CD1c-positive myeloid dendritic cell (primary cell): ENCODE measurements at regions not wholly inside any gene's neighbourhood (a gene's known extent, or its start where the extent isn't known, plus 50 kb on each side); places are given as distances from the start of the nearest gene placed in this dataset.

ENCODE experiments used
- DNase-seq: peaks from one replicate; pipeline ENCODE4 v3.0.0-alpha.2; 2016; ENCODE audit errors: extremely low spot score

DNA sequence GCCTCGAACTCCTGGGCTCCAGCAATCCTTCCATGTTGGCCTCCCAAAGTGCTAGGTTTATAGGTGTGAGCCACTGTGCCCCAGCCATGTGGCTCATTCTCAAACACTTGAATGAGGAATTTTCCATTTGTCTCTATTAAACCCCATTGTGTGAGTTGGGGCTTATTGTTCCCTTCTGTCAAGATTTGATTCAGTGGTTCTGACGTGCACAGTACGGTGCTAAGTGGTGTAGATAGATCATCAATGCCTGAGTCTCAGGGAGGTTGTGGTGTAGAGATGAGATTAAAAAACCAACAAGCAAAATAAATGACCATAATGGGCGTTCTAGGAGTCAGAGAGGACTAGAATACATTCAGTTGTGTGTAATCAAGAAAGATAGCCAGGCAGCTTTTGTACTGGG is 335.6 kb downstream of the PRL start:
- DNase-seq = no peak

DNA sequence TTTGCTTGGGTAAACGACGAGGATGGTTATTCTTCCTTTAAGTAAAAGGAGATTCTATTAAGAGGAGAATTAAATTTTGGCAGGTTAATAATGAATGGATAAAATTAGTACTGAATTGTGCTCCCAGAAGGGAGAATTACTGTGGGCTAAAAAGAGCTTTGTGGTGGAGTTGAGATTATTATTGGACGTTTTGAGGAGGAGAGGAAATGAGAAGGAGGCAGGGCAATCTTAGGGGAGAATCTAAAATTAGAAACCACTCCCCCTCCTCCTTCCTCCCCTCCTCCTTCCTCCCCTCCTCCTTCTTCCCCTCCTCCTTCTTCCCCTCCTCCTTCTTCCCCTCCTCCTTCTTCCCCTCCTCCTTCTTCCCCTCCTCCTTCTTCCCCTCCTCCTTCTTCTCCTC is 331.8 kb downstream of the PRL start:
- DNase-seq = no peak

DNA sequence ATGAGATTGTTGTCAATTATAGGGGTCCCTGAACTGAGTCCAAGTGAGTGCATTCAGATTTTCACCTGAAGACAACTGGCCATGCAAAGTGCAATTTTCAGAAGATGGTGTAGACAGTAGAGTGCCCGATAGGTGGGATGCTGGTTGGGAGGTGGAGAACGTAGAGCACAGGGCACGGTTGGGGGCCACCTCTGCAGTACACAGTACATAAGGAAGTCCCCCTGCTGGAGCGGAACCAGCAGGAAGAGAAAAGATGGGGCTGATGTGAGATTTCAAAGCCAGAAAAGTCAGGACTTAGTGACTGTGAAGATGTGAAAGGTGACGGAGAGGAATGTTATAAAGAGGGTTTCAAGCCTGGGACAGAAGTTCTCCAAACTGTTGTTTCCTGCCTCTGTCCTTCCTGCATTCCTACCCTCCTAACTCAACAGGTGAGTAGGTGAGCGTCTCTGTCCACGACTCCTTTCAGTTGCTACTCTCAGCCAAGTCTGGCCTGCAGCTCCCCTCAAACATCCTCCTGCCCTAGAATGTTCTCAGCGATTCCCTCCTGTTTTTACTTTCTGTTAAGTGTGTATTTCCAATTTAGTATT is 330.8 kb downstream of the PRL start:
- DNase-seq = no peak

DNA sequence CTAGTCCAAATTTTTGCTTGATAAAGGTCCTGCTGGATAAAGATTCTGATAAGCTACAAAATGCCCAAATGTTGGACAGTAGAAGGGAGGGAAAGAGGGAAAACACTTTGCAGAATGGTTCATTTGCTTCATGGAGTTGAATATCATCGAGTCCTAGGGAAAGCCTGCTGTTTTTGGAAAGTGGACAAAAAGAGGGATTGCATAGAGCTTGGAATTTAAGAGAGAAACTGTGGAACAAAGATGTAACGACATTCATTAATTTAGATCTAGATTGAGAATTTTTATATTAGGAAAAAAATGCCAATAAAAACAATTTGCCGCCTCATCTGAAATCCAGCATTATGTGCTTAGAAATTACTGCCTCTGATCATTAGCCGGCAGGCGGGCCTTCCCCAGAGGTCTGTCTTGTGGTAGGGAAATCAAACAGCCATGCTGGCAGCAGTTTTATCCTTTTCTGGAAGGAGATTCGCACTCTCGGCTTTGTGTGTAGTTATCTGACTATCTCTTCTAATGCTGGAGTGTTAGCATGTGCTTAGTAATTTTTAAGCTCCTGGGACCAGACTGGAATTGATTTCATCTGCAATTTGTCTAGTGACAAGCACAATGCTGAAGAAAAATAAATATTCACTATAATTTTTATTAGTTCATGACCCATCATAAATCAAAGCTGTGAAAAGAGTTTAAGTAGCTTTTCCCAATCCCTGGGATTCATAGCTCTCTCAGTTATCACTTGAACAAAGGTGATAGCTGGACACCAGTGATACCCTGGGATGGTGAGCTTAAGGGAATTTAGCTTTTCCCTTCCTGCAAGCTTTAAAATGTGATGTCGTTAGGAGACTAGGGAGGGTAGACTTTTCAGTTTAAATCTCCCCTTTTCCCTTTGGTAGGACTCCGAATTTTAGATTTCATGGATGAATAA is 329.5 kb downstream of the PRL start:
- no peak for DNase-seq

DNA sequence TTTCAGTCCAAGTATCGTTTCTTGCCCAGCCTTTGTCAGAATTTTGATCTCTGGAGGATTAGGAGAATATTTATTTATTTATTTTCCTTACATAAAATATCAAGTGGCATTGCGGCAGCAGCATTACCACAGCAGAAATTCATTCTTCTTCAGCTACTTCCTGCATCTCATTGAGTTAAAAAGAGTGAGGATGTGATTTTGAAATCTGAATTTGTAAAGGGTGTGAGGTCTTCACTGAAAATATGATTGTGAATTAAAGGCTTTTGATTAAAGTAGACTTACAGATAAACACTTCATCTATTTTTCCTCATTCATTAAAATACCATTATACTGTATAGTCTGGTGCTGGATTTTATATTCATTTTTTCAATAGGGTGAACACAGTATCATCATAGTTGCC is 328.4 kb downstream of the PRL start:
- DNase-seq = no peak

DNA sequence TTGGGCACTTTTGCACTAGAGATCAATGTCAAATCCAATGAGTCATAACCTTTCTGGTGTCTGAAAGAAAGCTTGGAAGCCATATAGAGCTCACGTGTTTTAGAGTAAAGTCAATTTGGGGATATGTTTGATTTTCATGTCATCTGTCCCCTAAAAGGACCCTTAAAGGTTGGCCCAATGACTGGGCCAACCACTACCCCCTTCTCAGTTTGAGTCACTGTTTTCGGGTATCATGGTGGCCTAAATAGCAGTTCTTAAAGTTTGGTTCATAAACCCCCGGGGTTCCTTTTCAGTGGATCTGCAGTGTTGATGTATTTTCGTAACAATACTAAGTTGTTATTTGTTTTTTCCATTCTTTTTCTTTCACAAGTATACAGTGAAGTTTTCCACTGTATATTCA is 327.6 kb downstream of the PRL start:
- DNase-seq = no peak

DNA sequence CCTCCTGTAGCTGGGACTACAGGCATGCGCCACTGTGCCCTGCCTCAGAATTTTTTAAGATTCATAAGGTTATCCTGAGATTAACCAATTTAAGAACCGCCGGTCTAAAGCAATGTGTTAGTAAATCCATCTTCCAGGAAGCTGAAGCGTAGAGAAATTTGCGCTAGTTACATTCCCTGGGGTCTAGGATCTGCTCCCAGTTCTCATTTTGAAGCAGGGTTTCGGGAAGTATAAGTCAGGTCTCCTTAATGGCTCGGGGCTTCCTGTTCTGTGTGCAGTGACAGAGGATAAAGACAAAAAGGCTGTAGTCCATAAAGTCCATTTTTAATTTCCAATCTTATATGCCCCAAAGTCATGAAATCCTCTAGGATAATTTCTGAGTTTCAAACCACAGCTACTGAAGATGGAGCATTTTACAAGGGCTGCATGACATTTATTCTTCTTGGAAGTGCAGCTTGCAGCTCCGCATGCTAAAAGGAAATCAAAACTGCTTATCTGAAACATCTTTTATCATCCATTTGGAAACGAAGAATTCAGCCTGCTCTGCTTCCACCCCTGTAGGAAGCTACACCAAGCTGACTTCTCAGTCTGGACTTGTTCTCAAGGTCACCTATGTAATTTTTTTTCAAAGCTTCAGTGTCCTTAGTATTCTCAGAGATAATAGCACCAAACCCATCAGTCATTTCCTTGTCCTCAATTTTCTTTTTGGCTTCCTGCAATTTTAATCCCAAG is 326.1 kb downstream of the PRL start:
- DNase-seq = peak; percentile 31

DNA sequence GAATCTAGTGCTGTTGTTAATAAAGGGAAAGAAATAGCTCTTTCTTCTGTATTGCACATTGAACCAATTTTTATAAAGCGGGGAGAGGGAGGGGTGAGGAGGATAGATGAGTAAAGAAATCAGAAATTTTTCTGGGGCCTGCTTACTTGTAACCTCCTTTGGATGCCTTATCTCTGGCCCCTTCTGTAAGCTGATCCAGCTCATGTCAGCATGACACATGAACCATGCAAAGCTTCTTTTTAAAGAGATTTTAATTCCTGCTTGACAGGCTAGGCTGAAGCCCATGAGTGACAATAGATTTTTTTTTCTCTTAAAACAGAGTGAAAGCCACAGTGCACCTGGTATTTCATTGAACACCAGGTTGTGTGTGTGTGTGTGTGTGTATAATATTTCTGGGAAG is 325.3 kb downstream of the PRL start:
- DNase-seq = no peak

DNA sequence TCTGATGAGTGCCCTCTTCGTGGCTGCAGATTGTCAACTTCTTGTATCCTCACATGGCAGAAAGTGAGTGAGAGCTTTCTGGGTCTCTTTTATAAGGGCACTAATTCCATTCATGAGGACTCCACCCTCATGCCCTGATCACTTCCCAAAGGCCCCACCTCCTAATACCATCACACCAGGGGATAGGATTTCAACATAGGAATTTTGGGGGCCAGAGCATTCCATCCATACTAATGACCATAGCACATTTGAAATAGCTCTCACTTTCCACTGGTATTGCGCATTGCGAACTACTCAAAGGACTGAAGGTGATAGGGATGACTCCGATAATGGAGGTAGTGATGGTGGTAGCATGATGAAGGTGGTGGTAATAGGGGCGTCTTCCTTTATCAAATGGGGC is 324.3 kb downstream of the PRL start:
- no peak for DNase-seq

DNA sequence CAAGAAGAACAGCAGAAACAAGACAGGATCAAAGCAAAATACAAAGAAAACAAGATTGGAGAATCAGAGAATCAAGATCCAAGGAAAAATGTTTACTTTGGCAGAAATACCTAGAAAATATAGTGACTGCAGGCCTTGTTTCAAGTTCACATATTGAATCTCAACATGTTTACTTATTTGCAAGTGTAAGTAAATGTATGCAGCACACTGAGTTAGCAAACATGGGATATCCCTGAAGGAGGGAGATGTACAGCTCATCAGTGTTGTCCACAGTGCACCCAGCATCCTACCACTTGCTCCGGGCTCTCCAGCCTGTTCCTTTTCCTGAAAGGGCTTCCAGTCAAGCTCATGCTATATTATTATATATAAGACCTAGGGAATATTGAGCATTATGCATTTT is 319.5 kb downstream of the PRL start:
- DNase-seq = no peak

DNA sequence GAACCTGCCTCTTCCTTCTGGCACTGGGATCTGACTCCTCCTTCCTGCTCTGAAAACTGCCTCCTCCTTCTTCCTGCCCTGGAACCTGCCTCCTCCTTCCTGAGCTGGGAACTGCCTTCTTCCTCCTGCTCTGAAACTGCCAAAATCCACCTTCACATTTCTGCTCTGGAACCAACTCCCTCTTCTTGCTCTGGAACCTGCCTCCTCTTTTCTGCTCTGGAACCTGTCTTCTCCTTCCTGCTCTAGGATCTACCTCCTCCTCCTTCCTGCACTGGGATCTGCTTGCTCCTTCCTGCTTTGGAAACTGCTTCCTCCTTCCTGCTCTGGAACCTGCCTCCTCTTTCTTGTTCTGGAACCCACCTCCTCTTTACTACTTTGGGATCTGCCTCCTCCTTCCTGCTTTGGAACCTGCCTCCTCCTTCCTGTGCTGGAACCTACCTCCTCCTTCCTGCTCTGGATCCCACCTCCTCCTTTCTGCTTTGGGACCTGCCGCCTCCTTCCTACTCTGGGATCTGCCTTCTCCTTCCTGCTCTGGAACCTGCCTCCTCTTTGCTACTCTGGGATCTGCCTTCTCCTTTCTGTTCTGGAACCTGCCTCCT is 315.5 kb downstream of the PRL start:
- DNase-seq = no peak

DNA sequence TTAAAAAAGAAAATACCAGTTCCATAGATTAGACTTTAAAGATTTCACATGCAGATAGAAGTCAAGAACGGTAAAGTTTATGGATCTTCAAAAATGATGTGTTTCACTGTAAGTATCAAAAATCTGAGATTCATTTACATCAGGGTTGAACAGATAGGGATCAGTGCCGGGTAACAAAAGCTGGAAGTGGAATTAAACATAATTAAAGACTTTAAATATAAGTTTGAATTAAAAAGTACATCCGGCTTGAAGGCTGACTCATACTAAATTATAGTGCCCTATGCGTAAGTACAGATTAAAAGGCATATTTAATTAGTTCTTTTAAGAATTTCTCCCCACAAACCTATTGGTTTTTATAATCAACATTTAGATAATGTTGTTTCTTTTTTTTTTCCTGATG is 312.7 kb downstream of the PRL start:
- no peak for DNase-seq

DNA sequence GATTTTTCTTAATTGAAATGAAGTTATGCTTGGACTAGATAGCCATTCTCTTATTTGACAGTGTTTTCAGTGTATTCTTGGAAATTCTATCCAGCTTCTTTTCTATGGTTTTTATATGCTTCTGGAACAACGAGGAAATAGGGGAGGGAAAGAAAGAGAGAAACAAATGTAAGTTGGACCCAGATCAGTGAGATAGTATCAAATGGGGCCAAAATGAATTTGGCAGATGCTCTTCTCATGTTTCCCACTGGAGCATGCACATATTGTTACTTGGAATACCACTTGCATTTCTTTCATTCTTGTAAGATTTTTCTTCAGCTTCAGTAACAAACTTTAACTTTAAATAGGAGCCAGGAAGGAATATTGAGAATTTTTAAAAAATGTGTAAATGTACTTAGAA is 312.3 kb downstream of the PRL start:
- DNase-seq = no peak

DNA sequence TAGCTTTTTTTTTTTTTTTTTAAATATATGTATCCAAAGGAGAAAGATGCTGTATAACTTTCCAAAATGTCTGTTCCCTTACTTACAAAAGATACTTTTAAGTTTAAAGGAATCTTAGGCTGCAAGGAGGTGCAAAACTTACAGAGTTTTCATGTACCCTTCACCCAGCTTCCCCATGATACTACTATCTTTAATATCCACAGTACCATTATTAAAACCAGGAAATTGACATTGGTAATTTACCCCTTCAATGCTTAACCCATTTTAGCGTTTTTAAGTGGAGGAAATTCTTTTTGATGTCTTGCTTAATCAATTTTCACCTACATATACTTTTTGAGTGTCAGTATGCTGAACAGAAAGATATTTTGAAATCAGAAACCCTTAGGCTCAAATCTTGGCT is 310.9 kb downstream of the PRL start:
- no peak for DNase-seq

DNA sequence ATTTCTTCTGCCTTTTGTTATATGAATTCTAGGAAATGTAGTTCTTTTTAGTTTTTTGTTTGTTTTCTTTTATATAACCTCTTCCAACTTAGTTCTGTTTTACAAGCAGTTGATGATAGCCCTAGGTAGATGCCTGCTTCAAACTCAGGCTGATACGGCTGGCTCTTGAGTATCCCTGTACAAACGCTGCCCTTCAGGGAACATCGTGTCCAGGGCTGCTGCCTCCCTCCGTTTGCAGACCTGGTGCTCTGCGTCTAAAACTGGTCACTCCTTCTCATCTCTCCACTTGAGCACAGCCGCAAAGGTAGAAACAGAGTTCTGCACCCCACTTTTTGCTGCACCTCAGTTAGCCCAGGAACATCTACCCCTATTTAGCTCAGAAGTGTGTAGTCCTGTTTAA is 310.1 kb downstream of the PRL start:
- DNase-seq = no peak

DNA sequence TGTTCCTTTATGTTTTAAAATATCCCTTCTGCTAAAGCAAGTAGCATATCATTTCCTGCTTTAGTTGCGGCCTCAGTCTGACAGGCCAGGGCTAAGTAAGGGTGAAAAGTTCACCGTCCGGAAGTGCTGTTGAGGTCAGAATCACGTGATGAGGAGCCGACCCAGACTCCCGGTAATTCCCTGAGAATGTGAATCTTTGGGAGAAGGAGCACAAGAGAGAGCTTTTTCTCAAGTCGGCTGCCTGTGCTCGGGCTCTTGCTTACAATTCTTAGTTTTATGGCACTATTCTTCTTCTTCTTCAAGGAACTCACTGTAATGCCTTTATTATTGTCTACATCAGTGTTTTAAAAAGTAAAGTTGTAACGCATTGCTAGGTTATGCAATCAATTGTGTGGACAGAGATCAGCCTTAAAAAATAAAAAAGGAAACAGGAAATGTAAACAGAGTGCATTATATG is 309.3 kb downstream of the PRL start:
- peak; percentile 54 for DNase-seq

DNA sequence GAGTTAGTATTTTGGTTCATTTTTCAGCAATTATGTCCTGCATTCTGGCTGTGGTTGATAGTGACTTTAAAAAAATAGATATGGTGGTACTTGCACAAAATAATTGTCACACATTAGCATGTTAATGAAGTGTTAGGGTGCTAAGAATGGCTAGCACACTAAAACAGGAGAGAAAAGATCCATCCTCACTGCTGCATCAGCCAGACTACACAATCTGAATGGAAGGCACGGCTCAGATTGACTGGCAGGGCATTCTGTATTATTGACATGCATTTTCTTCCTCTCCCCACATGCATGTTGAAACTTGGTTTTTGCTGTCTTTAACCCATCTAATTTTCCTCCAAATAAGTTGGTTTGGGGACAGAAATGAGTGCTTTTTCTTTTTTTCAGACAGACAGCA is 306.3 kb downstream of the PRL start:
- DNase-seq = no peak

DNA sequence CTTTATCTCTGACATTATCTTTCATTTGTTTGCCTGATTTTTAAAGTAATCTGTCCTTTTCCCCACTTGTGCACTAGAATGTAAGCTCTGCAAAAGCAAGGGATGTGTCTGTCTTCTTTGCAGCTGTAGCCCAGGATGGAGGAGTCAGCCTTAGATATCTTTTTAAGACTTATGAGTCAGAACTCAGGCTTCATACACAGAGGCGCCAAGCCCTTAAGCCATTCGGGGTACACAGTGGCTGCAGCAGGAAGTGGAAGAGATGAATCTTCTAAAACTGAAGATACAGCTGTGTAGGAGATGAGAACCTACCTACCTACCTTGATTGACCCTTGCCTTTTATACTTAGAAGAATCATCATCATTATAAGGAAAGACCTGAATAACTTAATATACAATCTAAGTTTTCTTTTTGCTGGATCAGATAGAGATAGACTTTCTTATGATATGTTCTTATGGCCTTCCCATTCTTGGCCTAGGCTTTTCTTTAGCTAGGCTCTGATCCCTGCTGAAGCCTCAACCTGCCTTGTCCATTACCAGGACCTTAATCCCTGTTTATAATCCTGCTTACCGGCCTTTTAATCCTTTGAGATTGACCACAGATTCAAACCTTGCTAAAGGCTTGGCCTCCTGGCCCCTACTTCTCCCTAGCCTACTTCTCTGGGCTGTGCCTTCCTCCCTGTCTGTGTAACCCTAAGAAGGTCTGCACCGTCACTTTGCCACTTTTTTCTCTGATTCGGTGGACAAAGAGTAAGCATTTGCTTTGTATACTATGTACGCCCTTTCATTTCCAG is 304.5 kb downstream of the PRL start:
- DNase-seq = no peak

DNA sequence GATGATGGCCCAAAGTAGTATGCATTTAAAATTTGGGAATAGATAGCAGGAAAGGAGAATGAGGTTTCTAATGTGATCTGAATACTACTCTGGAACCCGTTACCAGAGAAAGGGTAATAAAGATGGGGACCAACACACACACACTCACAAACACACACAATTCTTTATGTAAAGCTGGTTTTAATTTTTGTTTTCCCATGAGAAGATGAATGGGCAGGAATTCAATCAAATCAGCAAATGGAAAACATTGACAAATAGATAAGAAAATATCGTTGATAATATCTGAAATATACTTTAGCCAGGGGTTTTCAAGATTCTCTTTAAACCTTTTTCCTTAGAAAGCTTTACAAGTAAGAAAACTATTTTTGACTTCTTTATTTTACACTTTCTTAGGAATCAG is 303.0 kb downstream of the PRL start:
- DNase-seq = no peak

DNA sequence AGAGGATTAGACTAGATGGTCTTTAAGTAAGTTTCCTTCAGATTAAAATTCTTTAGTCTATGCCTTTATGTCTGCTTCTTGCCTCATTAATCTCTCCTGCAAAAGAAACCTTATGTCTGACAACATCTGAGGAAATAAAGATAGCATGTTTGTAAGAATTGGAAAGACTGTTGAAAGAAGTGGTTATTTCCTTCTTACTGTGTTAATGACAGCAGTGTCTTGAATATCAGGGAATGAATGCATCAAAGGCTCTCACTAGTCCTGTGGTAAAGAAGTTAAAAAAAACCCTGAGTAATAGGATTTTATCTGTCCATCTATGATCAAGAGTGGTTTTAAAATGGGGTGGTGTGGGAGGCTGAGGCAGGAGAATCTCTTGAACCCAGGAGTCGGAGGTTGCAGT is 302.0 kb downstream of the PRL start:
- DNase-seq = no peak

DNA sequence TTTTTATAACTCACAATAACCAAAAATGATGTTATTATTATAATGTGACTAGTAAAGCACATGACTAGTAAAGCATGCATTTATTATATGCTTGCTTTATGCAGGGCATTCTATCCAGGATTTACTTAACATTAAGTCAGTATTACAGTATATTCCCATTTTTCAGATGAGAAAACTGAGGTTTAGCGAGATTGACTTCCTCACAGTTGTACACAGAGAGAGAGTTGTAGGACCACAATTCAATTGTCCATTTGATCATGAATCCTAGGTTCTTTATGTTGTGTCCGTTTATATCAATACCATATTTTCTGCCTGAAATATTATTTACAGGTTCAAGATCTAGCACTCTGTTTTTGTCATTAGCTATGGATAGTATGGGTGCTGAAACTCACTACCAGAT is 301.5 kb downstream of the PRL start:
- no peak for DNase-seq
